ENCODE measurements at regions not wholly inside any gene's neighbourhood (a gene's known extent, or its start where the extent isn't known, plus 50 kb on each side); places are given as distances from the start of the nearest gene placed in this dataset.

DNA sequence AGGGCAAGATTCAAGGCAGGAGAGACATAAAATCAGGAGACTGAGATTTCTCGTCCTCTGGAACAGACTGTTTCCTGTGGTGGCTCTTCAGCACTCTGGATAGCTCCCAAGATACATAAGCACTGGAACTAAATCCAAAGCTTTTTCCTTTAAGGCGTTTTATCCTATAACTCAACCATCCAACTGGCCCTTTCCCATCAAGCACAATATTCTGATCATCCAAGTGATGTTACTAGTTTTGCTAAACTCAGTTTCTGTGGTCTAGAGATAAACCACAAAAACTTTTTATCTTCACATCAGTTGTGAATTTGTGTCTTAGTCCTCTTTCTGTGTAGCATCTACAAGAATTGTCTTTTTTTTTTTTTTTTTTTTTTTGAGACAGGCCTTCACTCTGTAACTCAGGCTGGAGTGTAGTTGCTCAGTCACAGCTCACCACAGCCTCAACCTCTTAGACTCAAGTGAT lies 299.4 kb downstream of the COX7C start:
- no peak for TF ChIP-seq EZH2 (IDR thresholded peaks at IDR 0.05; ENCODE audit: borderline replicate concordance, insufficient read depth, low read depth, low read length, poor library complexity, severe bottlenecking)
- TF ChIP-seq, protein P1, sequence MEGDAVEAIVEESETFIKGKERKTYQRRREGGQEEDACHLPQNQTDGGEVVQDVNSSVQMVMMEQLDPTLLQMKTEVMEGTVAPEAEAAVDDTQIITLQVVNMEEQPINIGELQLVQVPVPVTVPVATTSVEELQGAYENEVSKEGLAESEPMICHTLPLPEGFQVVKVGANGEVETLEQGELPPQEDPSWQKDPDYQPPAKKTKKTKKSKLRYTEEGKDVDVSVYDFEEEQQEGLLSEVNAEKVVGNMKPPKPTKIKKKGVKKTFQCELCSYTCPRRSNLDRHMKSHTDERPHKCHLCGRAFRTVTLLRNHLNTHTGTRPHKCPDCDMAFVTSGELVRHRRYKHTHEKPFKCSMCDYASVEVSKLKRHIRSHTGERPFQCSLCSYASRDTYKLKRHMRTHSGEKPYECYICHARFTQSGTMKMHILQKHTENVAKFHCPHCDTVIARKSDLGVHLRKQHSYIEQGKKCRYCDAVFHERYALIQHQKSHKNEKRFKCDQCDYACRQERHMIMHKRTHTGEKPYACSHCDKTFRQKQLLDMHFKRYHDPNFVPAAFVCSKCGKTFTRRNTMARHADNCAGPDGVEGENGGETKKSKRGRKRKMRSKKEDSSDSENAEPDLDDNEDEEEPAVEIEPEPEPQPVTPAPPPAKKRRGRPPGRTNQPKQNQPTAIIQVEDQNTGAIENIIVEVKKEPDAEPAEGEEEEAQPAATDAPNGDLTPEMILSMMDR (IDR thresholded peaks at IDR 0.05): no peak

Data from B cell (primary cell).